SU-DHL-6 (cell line): ENCODE measurements at regions not wholly inside any gene's neighbourhood (a gene's known extent, or its start where the extent isn't known, plus 50 kb on each side); places are given as distances from the start of the nearest gene placed in this dataset.

Experiments used
- H2AFZ ChIP-seq: fragments of 200-600 bp; sonication (generic); 2 replicates; pipeline ENCODE4 v1.6.1; 2014; ENCODE audit warnings: low read depth, mild to moderate bottlenecking, moderate library complexity, mixed read lengths, antibody characterized with exemption, low read length; ENCODE audit not compliant: severe bottlenecking
- H3F3A ChIP-seq: fragments of 200-600 bp; shearing (Covaris generic); 2 replicates; pipeline ENCODE4 v1.6.0; 2016; ENCODE audit warnings: antibody characterized with exemption, mild to moderate bottlenecking; ENCODE audit not compliant: insufficient read depth
- H3K27ac ChIP-seq: fragments of 200-600 bp; sonication (generic); 2 replicates; pipeline ENCODE4 v1.5.1; 2016; ENCODE audit warnings: low read depth, mild to moderate bottlenecking, low read length, moderate library complexity, mixed read lengths
- H3K27me3 ChIP-seq: fragments of 200-600 bp; sonication (generic), shearing (Covaris generic); 2 replicates; pipeline ENCODE4 v1.6.0; 2014; ENCODE audit warnings: mild to moderate bottlenecking, low read length
- H3K36me3 ChIP-seq: fragments of 200-600 bp; sonication (generic); 2 replicates; pipeline ENCODE4 v1.6.1; 2014; ENCODE audit warnings: mild to moderate bottlenecking, low read length, mixed read lengths
- H3K4me2 ChIP-seq: fragments of 300-600, 200-600 bp; shearing (Covaris generic), sonication (generic); 2 replicates; pipeline ENCODE4 v1.6.0; 2014; ENCODE audit warnings: low read length, low read depth, mild to moderate bottlenecking; ENCODE audit not compliant: poor library complexity, severe bottlenecking
- H3K4me3 ChIP-seq: fragments of 200-600 bp; sonication (generic); 2 replicates; pipeline ENCODE4 v1.5.1; 2014; ENCODE audit warnings: antibody characterized with exemption, low read length, mild to moderate bottlenecking, mixed read lengths; ENCODE audit not compliant: insufficient read depth, poor library complexity, severe bottlenecking
- H3K79me2 ChIP-seq: fragments of 200-600 bp; sonication (generic); 2 replicates; pipeline ENCODE4 v1.6.1; 2014; ENCODE audit warnings: mild to moderate bottlenecking, low read length, moderate library complexity; ENCODE audit not compliant: insufficient read depth
- H3K9ac ChIP-seq: fragments of 200-600 bp; sonication (generic); 2 replicates; pipeline ENCODE4 v1.7.0; 2014; ENCODE audit warnings: mild to moderate bottlenecking, low read length
- H3K9me2 ChIP-seq: fragments of 200-600 bp; sonication (generic); replicated peaks from 2 replicates; pipeline ENCODE4 v1.6.1; 2014; ENCODE audit warnings: low read length; ENCODE audit not compliant: insufficient read depth
- H3K9me3 ChIP-seq: fragments of 200-600 bp; sonication (generic); 2 replicates; pipeline ENCODE4 v1.6.1; 2014; ENCODE audit warnings: low read length, mixed read lengths; ENCODE audit not compliant: insufficient read depth
- H4K20me1 ChIP-seq: fragments of 200-600 bp; sonication (generic); 2 replicates; pipeline ENCODE4 v1.6.1; 2014; ENCODE audit warnings: low read depth, mild to moderate bottlenecking, antibody characterized with exemption, low read length, moderate library complexity, mixed read lengths
- CTCF ChIP-seq: fragments of 200-600 bp; sonication (generic); IDR thresholded peaks from one replicate; pipeline ENCODE4 v1.5.1; 2017; ENCODE audit warnings: antibody characterized with exemption, mild to moderate bottlenecking, low read length, moderate library complexity; ENCODE audit not compliant: insufficient read depth, poor library complexity, severe bottlenecking
- EZH2phosphoT487 ChIP-seq: fragments of 200-600 bp; sonication (generic), shearing (Covaris generic); conservative IDR thresholded peaks from 2 replicates; pipeline ENCODE4 v1.6.1; 2018; ENCODE audit warnings: mild to moderate bottlenecking, antibody characterized with exemption, low read length, moderate library complexity, mixed read lengths

DNA sequence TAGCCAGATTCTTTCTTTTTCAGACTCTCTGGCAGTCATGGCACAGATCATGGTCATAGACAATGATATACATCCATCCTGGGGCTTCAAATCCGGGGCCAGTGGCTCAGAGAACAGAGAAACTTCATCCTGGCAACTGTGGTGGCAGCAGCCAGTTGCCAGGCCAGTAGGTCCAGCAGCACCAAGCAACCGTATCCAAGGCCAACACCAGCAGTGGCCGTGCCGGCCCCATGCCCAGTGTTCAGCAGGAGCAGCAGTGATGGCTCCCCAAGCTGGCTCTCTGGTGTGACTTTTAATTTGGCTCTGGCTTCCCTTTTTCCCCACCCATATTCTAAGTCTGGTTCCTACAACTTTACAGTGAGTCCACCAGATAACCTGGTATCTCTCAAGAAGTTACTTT, 300.5 kb downstream of the DEPDC1B start:
- Histone ChIP-seq H3K9ac (no peak overlapping the region), H3K79me2 (no peaks in the 10 kb centered on the region), H3K27me3 (no peaks in the 10 kb centered on the region), H2AFZ (no peak overlapping the region), H3K9me3 (no peaks in the 10 kb centered on the region), H3K27ac (no peak overlapping the region), H4K20me1 (no peaks in the 10 kb centered on the region), H3F3A (no peaks in the 10 kb centered on the region), H3K4me3 (no peak overlapping the region), H3K36me3 (no peaks in the 10 kb centered on the region), H3K4me2 (no peak overlapping the region), H3K9me2 (no peaks in the 10 kb centered on the region)
- TF ChIP-seq CTCF, result no peak
- TF ChIP-seq EZH2phosphoT487, result no peak

DNA sequence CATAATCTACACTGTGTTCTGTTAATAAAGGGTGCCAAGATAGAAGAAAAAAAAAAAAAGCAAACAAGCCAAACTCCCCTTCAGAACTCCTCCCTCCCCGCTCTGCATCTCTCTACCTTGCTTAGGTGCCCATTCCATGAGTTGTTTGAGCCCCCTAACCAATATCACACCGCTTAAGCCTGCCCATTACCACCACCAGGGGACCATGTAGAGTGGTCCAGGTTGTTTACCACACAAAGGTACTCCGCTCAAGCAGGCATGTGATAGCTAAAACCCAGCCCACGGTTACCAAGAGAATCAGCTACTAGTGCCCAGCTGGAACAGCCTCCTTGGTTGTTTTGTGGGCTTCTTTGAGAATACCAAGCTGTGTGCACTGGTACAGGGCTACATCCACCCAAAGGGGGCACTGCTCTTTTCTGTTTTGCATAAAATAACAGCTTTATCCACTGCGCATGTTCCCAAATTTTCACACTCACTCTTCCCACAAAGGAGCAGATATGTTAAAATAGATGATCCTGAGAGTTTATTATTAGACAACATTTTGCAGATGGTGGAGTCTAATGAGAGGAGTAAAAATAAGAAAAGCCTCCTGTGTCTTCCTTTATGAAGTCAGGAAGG, 304.1 kb downstream of the DEPDC1B start:
- H3K27me3 ChIP-seq, result no peaks in the 10 kb centered on the region

GRCh38 chr5:60387051-60387440, 312.9 kb downstream of the DEPDC1B start:
- TF ChIP-seq EZH2phosphoT487 (no peak), CTCF (no peak)
- Histone ChIP-seq H2AFZ (no peak overlapping the region), H3F3A (no peaks in the 10 kb centered on the region), H3K4me3 (no peak overlapping the region), H3K9me3 (no peaks in the 10 kb centered on the region), H3K36me3 (no peaks in the 10 kb centered on the region), H3K9me2 (no peaks in the 10 kb centered on the region), H3K27me3 (no peaks in the 10 kb centered on the region), H3K27ac (no peak overlapping the region), H3K4me2 (no peak overlapping the region), H3K9ac (no peak overlapping the region), H4K20me1 (no peaks in the 10 kb centered on the region), H3K79me2 (no peaks in the 10 kb centered on the region)

More for the DNA sequence above, 304.1 kb downstream of the DEPDC1B start:
- no peak overlapping the region for H3K9ac ChIP-seq
- no peak overlapping the region for H3K27ac ChIP-seq
- H3K9me3 ChIP-seq, result no peaks in the 10 kb centered on the region
- no peak overlapping the region for H3K4me3 ChIP-seq
- no peaks in the 10 kb centered on the region for H3K36me3 ChIP-seq
- TF ChIP-seq EZH2phosphoT487 (no peak), CTCF (no peak)
- H2AFZ ChIP-seq, result no peak overlapping the region
- no peaks in the 10 kb centered on the region for H3K79me2 ChIP-seq
- H3F3A ChIP-seq, result no peaks in the 10 kb centered on the region
- H3K9me2 ChIP-seq, result no peaks in the 10 kb centered on the region
- H4K20me1 ChIP-seq, result no peaks in the 10 kb centered on the region
- no peak overlapping the region for H3K4me2 ChIP-seq
